RKO (cell line): ENCODE measurements at regions not wholly inside any gene's neighbourhood (a gene's known extent, or its start where the extent isn't known, plus 50 kb on each side); places are given as distances from the start of the nearest gene placed in this dataset.
"Not testable (repeated sequence)": the region's sequence is repeated elsewhere in the genome, so short reads cannot be mapped to it uniquely, and the experiment has no call there.

ENCODE experiments used
- DNase-seq: peaks from one replicate; pipeline ENCODE4 v3.0.0-alpha.2; 2016; ENCODE audit warnings: low spot score

DNA sequence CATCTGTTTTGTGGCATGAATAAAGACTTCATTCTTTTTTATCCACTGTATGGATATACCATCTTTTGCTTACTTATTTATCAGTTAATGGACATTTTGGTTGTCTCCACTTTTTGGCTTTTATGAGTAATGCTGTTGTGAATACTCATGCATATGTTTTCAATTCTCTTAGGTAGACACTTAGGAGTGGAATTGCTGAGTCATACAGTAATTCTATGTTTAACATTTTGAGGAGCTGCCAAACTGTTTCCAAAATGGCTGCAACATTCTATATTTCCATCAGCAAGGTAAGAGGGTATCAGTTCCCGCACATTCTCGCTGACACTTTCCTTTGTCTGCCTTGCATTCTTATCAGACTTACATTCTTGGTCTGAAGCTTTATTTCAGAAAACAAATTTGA lies 191.1 kb downstream of the WNT5A start:
- DNase-seq = no peak

DNA sequence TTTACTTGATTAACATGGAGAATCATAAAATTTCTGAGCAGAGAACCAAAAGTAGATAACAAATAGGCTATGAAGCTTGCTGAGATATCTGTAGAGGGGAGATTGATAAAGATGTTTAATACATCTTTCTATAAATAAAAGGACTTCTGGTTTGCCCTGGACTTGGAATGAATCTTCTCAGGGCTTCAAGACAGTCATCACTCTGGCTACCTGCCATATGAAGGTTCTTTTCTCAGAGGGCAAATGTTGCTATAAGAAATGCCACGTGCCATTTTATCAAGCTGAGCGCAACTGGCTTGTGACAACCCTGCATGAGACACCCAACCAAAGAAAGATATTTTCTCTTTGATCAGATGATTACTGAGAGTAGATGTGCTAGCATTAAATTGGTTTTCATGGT lies 192.5 kb downstream of the WNT5A start:
- DNase-seq = no peak

DNA sequence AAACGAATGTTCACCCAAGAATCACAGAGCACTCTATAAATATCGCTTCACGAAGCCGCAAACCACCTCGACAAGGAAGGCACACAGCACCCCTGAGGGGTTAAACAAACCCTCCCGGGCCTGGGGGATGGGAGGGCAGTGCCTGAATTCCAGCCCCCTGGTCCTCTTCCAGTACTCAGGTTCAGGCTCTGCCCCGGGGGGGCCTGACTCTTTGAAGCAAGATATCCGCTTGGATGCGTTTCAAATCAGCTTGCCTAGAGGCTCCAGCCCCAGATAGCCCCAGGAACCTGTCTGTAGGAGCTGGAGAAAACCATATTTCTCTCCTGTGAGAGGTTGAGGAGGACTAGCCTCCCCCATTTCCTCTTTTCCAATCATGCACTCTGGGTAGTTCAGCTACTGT lies 194.7 kb downstream of the WNT5A start:
- no peak for DNase-seq

DNA sequence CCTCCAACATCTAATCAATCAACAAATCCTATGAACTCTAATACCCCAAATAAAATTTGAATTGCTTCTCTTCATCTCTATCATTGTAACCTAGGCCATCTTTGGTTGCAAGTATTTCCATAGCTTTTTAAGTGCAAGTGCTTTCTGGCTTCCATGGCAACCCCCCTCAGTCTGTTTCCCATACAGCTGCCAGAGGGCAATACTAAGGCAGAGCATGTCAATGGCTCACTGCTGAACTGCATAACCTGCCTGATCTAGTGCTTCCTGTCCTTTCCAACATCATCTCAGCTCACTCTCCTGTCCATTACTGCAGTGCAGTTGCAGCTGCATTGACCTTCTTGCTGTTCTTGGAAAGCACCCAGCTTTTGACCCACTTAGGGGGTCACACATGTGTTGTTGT lies 198.4 kb downstream of the WNT5A start:
- DNase-seq = no peak

DNA sequence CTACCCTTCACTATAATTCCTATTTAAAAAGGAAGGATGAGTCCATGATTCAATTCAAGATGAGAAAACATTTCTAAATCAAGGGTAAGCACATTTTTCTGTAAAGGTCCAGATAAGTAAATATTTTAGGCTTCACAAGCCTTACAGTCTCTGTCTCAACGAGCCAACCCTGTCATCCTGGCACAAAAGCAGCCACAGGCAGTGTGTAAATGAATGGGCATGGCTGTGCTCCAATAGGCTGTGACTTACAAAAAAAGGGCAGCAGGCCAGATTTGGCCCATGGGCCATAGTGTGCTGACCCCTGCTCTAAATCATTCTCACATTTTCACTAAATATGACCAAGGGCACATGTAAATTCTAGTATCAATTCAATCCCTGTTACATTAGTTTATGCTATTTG lies 200.4 kb downstream of the WNT5A start:
- no peak for DNase-seq

DNA sequence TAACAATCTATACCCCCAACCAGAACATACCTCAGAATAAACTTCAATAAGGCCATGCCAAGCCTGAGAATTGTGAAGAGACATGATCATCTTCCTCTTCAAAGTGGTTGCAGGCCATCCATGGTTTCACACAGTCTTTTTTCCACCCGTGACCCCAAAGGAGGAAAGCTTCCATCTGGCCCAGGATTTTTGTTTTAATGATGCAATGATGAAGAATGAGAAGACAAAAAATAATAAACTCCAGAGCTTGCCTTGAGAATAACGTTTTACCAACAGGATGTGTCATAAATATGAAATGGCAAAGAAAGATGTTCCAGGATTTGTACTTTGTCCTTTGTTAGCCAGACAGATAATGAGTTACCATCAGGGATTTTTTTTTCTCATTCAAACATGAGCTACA lies 201.9 kb downstream of the WNT5A start:
- no peak for DNase-seq

DNA sequence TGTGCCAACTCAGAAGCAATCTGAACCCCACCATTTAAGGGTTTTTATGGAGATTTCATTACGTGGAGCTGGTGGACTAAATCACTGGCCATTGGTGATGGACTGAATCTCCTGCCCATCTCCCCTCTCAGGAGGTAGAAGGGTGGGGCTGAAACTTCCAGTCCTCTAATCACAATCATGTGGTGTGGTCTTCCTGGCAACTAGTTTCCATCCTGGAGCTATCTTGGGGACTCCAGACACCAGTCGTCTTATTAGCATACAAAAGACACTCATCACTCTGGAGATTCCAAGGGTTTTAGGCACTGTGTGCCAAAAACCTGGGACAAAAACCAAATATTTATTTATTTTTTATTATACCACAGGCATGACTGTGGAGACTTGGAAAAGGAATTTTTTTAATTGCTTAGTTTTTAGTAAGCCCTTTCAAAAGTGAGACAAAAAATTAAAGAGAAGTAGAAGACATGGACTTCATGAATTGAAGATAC lies 203.6 kb downstream of the WNT5A start:
- no peak for DNase-seq

DNA sequence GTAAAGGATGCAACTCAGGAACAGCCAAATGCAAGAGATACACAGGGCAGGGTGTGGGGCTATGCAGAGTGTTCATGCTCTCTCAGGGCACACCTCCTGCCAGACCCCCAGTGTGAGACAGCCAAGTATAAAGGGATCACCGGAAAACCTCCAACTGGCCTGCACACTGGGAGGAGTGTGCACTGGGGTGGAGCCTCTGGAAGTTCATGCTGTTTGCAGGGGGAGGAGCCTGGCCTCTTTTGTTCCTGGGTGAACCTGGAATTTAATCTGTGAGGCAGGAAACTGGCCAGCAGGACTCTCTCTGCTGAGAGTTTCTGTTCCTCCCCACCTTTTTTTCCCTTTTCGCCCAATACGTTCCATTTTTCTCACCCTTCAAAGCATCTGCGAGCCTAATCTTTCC lies 204.1 kb downstream of the WNT5A start:
- no peak for DNase-seq

DNA sequence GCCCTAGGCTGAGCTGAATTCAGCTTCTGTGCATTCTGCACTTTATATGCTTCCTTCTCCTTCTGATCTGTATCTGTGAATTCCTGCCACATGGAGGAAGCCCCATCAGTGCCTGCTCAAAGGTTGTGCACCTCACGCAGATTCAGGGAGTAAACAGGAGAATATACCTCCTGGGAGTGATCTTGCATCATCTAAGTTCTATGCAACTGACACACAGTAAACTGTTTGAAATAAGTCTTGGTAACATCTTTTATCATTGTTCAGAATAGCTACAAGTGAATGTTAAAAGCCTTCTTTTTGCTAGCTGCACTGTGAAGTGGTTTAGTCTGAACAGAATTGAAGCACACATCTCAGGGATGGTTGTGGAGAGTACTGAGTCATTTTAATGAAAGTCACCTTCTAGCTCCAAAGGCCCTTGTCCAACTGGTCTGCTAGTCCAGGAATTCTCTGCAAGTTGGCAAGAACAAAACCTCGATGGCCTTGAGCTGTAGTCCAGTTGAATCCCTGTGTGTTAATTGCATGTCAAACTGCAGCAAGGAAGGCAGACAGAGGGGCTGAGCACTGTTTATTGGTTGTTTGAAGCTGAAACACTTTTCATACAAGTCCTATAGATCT lies 215.0 kb downstream of the WNT5A start:
- no peak for DNase-seq

DNA sequence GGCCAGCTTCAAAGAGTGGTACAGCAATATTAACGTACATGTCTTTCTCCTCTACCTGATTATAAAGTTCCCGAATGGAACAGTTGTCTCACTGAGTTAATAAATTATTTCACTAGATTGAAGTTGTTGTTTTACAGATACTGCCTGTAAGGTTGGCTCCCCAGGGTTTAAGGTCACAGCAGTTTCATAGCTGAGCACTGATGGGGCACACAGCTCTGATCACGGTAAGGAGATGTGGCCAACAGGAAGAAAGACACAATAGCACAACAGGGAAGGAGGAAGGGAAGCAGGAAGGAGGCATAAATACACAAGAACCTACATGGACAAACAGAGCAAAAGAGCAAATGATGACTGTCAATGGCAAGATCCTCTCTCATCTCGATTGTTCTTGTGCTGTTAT lies 215.6 kb downstream of the WNT5A start:
- no peak for DNase-seq

DNA sequence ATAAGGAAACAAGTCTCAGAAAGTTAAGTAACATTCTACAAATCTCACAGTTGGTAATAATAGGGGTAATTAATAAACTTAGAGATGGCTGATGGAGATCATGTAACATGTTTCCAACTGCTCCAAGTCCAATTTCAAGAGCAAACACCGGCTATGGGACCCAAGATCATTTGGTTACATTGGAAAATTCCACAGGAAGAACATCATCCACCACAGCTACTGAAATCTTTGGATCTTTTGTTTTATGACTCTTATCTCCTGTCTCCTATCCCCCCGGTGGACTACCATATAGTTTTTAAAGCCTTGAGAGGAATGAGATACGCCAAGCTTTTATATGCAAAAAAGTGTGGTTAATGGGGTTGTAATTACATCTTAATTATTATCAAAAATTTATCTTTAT lies 216.1 kb downstream of the WNT5A start:
- no peak for DNase-seq

DNA sequence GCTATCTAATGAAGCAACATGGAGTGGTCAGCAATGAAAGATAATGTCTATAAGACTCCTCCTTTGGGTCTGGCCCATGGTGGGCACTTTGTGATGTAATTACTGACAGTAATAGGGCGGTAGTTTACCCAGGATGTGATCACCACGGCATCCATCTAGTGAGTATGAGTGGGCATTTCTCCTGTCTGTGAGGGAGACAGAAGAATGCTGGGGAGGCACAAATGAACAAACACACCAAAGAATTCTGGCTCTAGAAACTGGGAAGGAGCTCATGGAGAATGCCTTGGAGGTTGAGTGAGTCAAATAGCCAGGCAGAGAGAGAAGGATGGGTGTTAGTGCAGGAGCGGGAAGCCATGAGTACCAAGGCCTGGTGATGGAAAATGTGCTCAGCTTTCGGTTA lies 217.5 kb downstream of the WNT5A start:
- DNase-seq = no peak

DNA sequence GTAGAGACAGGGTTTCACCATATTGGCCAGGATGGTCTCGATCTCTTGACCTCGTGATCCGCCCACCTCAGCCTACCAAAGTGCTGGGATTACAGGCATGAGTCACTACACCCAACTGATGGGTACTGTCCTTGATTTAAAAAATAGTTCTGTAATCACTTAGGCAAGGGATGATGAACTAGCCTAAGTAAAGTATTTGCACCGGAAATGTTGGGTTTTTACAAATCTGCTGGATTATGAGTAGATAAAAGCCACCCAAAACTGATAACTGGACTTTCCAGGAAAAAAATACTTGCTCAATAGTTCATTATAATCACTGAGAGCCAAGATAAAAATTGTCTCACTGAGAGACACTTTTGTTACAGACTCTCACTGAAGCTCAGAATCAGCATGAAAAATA lies 218.0 kb downstream of the WNT5A start:
- DNase-seq = no peak

DNA sequence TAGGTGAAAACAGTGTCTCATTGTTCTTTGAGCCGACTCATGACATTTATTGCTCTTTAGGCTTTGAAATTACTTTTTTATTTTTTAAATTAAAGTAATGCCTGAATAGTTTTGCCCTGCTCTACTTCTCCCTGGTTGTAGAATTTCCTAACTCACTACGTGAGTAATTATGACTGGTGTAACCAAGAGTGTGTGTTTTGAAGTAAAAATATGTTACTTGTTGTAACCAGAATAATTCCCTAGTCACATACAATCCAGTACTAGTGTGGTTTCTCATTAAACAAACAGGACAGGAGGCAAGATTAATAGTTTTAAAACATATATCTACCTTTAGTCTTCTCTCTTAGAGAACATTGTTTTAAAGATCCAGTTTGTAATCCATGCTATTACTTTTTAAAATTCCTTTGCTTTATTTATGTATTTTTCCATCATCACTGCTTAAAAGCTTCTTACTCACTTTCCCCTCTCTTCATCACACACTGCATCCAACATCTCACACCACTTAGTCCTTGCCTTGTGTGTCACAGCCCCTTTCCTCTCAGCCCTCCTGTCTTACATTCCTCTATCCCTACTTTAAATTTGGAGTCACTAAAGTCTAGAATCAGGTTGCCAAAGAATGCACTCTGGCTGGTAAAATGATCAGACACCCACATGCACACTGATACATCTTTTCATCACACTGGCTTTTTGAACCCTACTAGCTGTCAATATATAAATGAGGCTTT lies 219.7 kb downstream of the WNT5A start:
- no peak for DNase-seq

DNA sequence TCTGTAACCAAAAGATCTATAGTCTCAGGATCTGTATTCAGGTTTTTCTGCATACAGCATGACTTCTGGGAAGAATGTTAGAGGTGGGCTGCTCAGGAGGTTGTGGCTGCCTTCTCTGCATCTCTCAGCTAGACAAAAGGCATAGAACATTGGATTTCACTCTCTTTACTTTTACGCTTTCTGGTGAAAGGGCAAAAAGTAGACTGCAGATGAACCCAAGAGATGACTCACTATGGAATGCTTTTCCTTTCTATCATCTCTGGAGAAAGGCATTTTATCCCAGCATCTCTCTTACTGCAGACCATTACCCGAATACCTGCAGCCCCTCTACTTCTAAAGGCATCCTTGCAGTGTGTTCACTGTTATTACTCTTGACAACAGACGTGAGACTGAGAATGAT lies 222.2 kb downstream of the WNT5A start:
- no peak for DNase-seq

DNA sequence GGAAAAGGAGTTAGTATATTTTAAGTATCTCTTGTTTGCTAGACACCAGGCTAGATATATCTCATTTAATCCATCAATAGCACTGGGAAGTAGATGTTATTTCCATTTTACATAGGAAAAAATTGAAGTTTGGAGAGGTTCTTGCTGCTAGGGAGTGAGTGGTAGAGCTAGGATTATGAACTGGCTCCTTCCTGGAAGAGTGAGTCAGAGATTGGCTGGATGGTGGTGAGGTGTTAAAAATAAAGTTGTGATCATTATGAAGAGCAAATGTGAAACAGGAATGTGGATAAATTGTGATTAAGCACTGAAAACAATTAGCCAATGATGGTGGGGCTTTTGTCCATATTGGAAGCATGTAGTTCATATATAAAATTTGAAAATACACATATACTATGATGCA lies 234.2 kb downstream of the WNT5A start:
- no peak for DNase-seq

DNA sequence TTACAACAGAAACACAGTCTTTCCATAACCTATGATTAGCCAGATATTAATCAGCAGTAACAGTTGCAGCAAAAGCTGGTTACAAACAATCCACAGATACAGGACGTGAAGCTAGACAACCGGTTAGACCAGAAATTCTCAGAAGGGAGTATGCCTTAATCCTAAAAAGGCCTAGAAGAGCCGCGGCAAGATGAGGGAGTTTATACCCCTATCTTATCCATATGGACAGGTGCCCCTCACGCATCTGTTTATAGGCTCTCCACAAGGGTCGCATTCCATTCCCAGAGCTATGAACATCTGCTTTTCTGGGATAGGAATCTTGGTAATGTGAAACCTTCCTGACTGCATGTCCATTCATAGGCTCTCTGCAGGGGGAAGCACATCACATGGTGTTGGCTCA lies 237.9 kb downstream of the WNT5A start:
- not testable (repeated sequence) for DNase-seq

DNA sequence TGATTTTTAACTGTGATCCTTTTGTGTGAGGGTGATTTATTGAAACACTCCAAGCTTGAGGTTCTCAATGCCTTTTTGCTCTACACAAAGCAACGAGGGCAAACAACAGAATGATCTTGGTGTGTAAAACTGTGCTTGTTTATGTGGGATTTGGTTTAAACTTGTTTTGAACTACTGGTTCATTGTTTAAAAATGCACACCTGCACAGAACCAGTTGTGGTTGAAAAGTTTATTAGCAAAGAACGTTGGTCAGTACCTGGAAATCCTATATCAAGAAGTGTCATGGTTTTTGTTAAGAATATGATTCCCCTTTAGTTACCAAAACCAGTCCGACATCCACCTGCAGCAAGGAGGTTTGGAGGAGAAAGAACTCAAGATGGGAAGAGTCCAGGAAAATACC lies 239.4 kb downstream of the WNT5A start:
- DNase-seq = no peak

DNA sequence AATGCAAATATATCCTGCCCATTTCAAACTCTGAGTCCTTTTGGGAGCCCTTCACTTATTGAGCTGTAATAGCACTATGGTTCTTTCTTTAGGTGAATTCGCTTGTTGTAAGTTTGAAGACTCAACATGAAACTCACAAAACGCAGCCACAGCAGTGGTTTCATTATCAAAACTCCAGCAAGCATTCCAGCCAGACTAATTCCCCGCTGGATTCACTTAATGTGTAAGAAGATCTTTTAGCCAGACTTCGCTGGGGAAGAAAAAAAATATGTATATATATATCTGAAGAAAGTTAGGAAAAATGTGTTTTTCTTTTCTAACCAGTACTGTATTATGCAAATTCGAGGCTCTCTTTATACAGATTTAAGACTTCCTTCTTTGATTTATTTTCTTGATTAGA lies 241.1 kb downstream of the WNT5A start:
- DNase-seq = no peak

DNA sequence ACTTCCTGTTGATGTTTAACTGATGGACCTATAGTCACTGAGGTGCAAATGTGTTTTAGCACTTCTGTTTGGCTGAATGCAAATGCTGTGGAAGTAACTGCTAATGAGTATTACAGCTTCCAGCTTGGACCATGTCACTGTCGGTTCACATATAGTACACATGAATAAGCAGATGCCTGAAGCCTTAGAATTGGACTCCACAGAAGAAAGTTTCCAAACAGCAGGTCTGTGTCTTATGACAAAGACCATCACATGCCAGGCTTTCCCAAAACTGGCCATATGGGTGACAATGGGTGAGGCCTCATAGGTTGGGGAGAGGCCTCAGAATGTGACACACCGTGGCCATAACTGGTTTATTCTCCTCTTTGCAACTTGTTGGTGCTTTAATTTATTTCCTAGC lies 241.8 kb downstream of the WNT5A start:
- no peak for DNase-seq

DNA sequence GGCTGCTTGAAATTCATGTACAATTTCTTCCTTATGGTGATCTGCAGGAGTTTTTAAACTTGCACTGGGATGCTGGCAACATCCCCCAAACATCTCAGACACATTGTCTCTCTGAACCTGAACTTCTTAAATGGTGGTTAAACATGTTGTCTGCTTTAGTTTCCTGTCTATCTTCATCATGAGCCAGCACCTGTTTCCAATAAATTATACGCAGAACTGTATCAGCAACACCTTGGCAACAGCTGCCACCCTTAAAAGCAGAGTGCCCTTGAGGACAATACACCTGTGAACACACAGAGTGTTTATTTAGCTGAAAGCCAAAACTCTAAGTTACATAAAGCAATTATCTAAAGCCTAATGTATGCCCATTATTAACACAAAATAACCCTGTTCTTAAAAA lies 242.9 kb downstream of the WNT5A start:
- DNase-seq = no peak

DNA sequence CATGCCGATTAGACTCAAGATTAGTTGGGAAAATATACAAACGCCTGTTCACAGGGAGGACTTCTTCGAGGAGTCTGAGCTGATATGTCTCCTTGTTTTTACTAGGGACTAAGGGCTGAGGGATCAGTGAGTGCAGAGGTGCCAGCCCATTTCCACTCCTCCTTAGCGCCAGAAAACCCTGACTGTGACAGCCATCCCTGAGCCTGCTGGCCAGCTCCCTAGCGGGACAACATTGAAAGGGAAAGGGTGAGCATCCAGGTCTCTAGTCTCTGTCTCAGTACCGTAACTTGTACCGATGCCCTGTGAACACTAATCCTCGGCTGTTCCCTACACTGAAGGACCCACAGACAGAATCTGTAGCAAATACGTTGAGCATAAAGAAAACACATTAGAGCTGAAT lies 243.4 kb downstream of the WNT5A start:
- DNase-seq = no peak

DNA sequence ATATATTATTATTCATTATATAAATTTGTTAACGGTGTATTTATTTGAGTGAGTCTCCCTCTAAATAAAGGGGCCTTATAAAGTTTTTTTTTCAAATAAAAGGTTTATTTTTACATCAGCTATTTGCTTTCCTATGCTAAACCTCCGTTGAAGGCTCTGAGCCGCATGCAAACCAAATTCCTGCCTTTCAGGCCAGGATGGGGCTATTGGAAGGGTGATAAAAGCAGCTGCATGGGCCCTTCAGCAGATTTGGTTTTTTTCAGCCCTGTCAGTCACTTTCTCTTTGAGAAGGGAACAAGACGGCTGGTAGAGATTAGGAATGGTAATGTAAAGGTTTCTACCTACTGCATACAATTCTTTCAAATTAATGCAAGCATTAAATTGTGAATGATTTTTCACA lies 244.2 kb downstream of the WNT5A start:
- no peak for DNase-seq

DNA sequence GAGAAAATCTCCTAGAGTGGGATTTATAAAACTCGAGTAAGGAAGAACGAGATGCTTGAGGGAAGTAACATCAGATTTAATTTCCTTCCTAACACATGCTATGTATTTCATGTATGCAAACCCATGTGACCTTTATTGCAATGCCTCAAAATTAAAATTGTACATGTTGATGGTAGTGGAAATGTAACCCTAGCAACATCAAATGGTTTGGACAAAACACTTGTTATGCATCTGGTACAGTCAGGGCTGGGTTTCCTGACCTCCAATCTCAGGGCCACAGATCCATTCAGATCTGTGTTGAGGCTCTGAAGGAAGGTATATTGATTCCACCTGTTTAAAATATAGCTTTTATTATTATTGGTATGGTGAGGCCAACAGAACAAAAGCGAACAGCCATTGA lies 246.0 kb downstream of the WNT5A start:
- DNase-seq = no peak
